ENCODE measurements at regions not wholly inside any gene's neighbourhood (a gene's known extent, or its start where the extent isn't known, plus 50 kb on each side); places are given as distances from the start of the nearest gene placed in this dataset.

GRCh38 chr3:185309795-185310194, 53.1 kb upstream of the MAP3K13 start:
- TF ChIP-seq ZNF621 (tag by site-specific recombination; IDR thresholded peaks at IDR 0.05) (no peak), CTCF (tag by site-specific recombination; IDR thresholded peaks at IDR 0.05) (no peak), ZBTB7A (tag by site-specific recombination; IDR thresholded peaks at IDR 0.05; ENCODE audit: low read depth) (no peak), ZNF24 (tag by site-specific recombination; IDR thresholded peaks at IDR 0.05) (no peak), YY1 (tag by site-specific recombination; IDR thresholded peaks at IDR 0.05) (no peak), ZNF423 (tag by site-specific recombination; IDR thresholded peaks at IDR 0.05) (no peak), PRDM4 (tag by site-specific recombination; IDR thresholded peaks at IDR 0.05) (no peak), ZNF184 (tag by site-specific recombination; IDR thresholded peaks at IDR 0.05) (no peak), ZNF274 (IDR thresholded peaks at IDR 0.05; ENCODE audit: low read length) (no peak), ZNF274 (tag by site-specific recombination; IDR thresholded peaks at IDR 0.05; ENCODE audit: borderline replicate concordance) (no peak), ZNF501 (tag by site-specific recombination; IDR thresholded peaks at IDR 0.05) (no peak), KLF1 (tag by site-specific recombination; IDR thresholded peaks at IDR 0.05) (no peak), ZNF132 (tag by site-specific recombination; IDR thresholded peaks at IDR 0.05; ENCODE audit: borderline replicate concordance) (no peak)

Measured in HEK293 (cell line).